ENCODE measurements at regions not wholly inside any gene's neighbourhood (a gene's known extent, or its start where the extent isn't known, plus 50 kb on each side); places are given as distances from the start of the nearest gene placed in this dataset.

DNA sequence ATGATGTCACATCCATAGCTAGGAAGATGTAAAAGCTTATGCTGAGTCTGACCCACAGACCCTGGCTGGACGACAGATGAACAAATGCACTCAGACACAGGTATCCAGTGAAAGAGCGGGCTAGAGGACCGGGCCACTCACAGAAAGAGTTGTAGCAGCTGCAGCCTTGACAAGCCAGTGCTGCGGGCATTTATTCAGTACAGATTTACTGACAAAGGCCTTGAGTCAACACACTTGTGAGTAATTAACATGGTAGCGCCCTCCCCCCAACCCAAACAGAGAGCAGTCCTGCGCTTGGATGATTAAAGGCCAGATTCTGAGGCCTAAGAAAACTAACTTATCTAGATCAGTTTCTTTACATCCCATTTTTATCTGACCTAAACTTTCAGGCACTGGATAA lies 244.6 kb downstream of the SPANXN4 start:
- no peak for TF ChIP-seq CTCF (IDR thresholded peaks at IDR 0.05)
- no peak for TF ChIP-seq POLR2A (IDR thresholded peaks at IDR 0.05)
